Suprapubic skin (tissue), 4 donors: ENCODE measurements at regions not wholly inside any gene's neighbourhood (a gene's known extent, or its start where the extent isn't known, plus 50 kb on each side); places are given as distances from the start of the nearest gene placed in this dataset.

Experiments used
- EP300 ChIP-seq: sonication (generic); formaldehyde crosslinking; IDR thresholded peaks from one replicate; pipeline ENCODE4 v1.6.1; 2017; ENCODE audit warnings: antibody characterized with exemption
- POLR2A ChIP-seq, 2 donors: fragments of 450-650 bp; IDR thresholded peaks; one replicate each; pipeline ENCODE4 v1.6.1; 2017; ENCODE audit warnings: antibody characterized with exemption in 2 of 2, mild to moderate bottlenecking in 2 of 2, moderate library complexity in 2 of 2
- POLR2AphosphoS5 ChIP-seq, 3 donors: sonication (generic); formaldehyde crosslinking; IDR thresholded peaks; one replicate each; pipeline ENCODE4 v1.6.1; 2017; ENCODE audit warnings: antibody characterized with exemption in 3 of 3
- TF ChIP-seq, protein P1 (sequence below), 2 donors: fragments of 200-600 bp in 1 of 2; fragments of 450-650 bp in 1 of 2; sonication (generic) in 1 of 2; IDR thresholded peaks; one replicate each; pipeline ENCODE4 v1.5.1; 2016 to 2019; ENCODE audit warnings: antibody characterized with exemption in 2 of 2, mild to moderate bottlenecking in 1 of 2, moderate library complexity in 1 of 2

DNA sequence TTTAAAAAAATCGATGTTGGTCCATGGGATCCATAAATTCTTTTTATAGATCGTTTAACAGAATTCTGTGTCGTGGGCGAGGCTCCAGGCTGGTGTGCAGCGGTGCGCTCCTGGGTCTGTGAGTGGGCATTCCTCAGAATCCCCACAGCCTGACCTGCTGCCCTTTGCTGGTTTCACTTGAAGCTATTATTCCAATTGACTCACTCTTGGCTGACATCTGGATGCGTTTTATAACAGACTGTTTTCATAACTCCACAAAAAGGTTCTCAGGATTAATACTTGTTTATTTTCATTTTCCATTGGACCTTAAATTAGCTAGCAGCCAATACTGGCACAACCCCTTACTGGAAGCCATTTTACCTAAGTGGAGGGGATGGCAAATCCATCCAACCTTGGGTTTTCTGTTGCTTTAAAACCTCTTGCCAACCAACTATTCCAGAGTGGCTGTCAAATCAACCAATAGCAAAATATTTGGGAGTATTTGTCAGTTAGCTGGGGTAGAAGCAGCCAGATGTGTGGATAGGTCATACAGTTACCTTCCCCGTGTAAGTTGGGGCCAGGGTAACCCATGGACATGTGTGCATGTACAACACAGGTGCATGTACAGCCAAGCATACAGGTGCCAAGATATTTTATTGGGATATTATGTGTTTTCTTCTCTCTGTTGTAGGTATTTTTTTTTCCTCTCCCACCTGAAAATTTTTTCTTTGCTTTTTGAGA, 160.7 kb upstream of the ZNF32 start:
- TF ChIP-seq, protein P1, sequence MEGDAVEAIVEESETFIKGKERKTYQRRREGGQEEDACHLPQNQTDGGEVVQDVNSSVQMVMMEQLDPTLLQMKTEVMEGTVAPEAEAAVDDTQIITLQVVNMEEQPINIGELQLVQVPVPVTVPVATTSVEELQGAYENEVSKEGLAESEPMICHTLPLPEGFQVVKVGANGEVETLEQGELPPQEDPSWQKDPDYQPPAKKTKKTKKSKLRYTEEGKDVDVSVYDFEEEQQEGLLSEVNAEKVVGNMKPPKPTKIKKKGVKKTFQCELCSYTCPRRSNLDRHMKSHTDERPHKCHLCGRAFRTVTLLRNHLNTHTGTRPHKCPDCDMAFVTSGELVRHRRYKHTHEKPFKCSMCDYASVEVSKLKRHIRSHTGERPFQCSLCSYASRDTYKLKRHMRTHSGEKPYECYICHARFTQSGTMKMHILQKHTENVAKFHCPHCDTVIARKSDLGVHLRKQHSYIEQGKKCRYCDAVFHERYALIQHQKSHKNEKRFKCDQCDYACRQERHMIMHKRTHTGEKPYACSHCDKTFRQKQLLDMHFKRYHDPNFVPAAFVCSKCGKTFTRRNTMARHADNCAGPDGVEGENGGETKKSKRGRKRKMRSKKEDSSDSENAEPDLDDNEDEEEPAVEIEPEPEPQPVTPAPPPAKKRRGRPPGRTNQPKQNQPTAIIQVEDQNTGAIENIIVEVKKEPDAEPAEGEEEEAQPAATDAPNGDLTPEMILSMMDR (IDR thresholded peaks at IDR 0.05), result no peak
- TF ChIP-seq EP300 (no peak), POLR2A (IDR thresholded peaks at IDR 0.05) (no peak), POLR2AphosphoS5 (IDR thresholded peaks at IDR 0.05) (no peak)
